NCI-H774 (cell line): ENCODE measurements at regions not wholly inside any gene's neighbourhood (a gene's known extent, or its start where the extent isn't known, plus 50 kb on each side); places are given as distances from the start of the nearest gene placed in this dataset.

Experiments
- DNase-seq: peaks from one replicate; lab custom pipeline; 2025; lab: John Stamatoyannopoulos, UW

DNA sequence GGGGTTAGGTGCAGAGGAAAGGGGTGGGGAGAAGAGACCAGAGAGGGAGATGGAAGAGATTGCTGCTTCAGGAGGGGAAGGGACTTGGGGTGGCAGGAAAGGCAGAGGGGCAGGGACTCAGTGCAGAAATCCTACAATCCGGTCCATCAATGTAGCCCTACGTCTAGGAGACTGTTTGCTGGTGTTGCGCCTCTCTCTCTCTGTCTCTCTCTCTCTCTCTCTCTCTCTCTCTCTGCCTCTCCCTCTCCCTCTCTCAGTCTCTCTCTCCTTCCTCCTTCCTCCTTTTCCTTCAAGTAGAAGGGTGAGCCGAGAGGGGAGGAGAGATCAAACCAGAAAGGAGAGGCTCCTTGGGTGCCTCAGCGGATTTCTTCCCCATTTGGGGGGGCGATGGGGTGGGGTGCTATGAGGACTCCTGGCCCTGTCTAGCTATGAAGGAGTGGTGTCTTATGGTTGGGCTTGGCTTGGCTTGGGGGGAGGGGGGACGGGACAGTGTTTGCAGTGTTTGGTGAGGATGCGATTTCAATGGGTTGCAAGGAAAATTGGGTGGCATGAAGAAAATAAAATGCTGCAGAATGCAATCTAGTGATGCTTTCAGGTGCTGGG is 181.2 kb downstream of the TBXT start:
- no peak for DNase-seq

DNA sequence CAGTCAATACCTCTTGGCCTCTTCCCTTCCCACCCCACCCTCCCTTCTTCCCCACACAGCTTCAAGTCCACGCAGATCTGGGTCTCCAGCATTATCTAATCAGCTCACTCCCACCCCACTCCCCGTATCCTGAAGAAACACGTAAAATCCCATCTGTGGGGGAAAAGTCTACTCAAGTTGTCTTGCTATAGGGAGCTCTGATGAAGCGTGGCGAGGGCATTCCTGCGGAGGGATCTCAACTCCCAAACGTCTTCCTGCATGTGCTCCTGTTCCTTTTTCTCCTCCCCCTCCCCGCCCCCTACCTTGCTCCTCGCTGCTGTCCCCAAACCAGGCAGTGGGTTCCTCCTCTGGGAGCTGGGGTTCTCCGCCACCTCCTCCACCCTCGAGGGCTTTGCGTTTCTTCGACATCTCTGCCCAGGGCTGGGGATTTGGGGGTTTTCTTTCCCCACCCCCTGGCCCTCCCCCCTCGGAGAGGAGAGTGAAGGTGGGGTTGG is 181.8 kb downstream of the TBXT start:
- no peak for DNase-seq

DNA sequence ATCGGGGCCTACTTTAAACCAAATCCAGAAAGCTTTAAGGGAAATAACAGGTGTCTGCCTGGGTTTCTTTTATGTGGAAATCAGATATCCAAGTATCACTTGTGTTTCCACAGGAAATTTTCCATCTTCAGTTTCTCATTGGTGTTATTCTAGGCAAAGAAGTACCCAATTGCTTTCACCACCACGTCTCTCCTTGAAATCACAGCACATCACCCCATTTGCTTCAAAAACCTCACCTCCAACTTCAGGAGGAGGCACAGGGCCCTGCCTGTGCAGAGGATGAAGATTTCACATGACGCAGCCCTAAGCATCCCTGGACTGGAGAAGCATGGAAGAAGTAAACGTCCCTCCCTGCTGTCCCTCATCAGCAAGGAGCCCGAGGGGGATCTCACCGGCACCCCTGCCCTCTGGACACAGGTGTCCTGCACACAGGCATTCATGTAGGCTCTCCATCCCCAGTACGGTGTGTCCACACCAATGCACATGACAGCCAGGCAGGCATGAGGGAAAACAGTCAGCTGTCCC is 182.3 kb downstream of the TBXT start:
- no peak for DNase-seq

DNA sequence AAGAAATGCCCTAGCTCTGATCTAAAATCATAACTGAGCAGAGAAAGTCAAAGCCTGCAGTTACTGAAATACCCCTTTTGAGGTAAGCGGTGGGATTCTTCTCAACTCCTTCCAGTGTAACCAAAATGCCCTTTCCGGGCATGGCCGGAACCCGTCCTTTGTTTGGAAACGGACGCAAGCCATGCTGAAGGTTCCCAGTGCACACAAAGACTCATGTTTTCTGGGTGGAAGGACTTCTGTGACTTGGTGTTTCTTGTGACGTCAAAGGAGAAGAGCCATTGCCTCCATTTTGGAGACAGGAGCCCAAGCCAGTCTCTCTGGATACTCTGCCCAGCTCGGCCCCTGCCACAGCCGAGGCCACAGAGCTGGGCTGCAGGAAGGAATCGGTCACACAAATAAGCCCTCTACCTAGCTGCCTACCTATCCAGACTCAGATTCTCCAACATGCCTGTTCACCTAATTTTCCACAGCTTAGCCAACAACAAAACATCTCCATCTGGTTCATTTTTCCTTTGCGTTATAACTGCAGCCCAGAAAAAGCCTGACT is 182.8 kb downstream of the TBXT start:
- DNase-seq: no peak

DNA sequence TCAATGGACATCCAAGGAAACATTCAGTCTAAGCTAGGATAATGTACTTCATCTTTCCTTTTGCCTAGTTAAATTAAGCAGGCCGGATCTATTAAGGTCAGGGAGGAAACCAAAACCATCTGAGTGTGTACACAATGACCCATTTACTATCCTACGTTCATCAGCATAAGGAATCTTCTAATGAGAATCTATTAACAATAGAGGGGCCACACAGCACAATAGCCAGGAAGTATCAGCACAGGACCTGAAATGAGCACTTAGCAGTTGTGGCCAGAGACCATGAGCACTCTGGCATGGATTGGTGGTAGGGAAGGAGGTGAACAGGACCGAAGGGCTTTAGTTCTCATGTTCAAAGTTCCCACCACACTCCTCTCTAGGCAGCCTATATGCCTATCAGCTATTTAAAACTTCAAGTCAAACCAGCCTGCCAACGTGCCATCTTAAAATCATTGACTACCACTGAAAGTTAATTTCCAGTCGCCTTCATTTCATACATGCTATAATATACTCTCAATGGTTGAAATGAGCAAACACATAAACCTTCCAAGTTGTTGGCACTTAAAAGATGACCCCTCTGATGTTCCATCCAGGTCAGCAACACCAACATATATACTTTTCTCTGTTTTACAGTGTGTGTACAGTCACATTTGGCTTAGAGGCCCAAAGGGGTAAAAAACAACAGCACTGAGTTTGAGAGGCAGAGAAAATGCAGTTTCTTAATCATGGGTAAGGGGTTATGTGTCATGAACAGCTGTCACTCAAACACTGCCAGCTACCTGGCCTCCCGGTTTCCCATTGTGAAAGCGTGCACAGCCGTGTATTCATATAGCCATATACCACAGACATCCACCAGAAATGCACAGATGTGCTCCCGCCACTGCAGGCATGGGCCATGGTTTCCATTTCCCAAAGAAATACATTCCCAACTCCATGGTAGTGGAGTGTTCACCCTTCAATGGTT is 184.3 kb downstream of the TBXT start:
- no peak for DNase-seq

DNA sequence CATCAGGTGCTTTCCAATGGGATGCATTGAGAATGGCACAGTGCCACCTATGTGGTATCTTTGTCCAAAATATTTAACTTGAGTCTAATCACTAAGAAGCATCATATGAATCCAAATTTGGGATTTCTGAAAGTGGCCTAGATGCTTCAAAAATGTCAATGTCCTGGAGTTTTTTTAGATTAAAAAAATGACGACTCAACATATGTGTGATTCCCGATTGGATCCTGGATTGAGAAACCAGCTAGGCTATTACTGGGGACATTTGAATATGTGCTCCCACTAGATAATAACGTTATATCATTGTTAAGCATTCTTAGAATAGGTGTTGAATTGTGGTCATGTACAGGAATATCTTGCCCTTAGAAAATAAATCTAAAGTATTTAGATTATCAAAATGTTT is 189.2 kb downstream of the TBXT start:
- DNase-seq: no peak

DNA sequence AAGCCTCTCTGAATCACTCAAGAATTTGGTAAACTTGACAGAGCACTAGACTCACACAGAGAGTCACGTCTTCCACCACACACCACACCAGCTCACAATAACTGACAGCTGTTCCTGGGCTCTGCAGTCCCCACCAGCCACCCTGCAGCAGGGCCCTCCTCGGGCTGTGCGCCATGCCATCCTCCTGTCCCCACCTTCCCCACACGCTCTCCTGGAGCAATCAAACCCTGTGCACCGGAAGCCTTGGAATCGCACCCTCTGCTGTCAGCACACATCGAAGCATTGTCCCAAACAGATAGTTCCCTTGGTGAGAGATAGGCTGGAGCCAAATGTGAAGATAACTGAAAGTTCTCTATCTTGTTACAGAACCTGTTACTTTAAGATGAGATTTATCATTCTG is 191.0 kb downstream of the TBXT start:
- no peak for DNase-seq

DNA sequence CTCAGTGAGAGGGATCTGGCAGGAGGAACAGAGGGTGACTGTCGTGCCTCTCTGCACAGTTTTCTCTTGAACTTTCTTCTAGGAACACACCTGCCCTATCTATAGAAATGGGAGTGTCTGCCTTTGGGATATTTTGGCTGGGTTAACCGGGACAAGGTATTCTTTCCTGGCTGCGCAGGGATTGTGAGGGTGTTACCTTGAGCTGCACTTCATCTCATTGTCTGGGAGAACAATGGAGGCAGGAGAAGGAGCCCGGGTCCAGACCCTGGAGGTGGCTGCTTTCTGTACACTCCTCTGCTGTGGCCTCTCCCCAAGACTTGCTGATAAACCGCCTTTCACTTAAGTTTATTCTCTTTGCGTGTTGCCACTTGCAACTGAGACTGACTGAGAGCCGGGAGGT is 192.8 kb downstream of the TBXT start:
- no peak for DNase-seq

DNA sequence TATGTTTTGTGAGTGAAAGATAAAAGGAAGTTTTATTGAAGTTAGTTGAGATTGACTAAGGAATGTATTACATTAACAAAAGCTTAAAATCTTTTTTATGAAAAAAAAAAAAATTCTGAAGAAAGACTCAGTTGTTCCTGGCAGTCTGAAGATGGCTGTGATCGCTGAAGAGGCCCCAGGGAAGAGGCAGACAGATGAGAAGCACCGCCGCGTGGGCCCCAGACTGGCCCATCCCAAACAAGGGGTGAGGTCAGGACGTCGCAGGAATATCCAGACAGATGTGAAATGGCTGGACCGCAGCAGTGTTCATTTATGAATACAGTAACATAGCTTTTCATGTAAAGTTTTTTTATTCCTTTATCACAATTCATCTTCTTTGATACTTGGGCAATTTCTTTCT is 194.2 kb downstream of the TBXT start:
- no peak for DNase-seq

DNA sequence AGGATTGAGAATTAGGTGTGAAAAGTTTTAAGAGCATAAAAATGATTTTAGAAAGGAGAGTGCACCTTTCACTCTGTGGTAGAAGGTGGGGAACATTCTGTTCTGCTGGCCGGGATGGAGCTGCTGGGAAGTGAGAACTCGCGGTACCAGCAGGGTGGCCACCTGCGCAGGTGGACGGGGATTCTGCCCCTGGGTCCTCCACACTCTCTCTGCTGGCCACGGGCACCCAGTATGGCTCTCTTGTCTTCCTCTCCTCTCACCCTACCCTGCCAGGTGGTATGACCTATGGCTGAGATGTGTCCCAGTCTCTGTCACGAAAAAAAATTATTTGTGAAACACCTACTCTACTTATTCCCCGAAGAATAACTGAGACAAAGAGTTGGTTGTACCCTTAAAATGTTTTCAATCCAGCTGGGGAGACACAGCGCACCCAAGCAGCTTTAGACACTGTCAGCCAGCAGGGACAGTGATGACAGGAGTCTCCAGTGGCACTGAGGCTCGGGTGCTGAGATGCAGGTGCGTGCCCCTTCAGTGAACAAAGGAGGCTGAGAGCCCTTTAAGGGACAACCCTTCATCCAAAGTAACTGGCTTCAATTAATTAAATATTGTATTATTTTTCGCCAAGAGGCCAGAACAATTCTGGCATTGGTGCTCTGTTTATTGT is 195.4 kb downstream of the TBXT start:
- DNase-seq: no peak

DNA sequence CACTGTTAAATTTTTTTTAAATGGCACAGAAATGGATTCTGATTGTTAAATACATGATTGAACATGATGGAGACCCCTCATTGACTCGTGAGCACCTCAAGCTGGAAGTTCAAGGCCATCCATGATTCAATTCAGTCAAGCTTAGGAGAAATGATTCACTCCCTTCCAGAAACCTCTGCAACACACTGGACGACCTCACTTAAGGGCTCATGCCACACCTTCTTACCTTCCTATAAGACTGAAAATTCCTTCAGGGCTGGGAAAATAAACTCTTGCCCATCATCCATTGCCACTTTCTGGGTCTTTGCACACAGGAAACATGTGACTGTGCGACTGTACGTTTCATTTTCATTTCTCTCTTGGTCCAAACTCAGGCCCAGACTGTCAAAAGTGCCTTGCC is 196.4 kb downstream of the TBXT start:
- DNase-seq: no peak

DNA sequence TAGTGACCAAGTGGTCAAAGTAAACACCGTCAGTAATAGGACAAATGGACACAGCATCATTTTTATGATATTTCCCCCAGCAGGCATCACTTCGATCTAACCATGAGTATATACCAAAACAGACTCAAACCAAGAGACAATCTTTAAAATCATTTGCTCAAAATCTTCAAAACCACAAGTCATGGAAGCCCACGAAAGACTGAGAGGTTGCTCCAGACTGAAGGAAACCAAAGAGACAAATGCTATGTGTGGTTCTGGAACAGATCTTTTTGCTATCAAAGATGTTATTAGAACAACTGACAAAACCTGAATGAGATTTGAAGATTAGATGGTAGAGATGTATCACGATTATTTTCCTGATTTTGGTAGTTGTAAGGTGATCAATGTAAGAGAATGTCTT is 197.7 kb downstream of the TBXT start:
- no peak for DNase-seq

DNA sequence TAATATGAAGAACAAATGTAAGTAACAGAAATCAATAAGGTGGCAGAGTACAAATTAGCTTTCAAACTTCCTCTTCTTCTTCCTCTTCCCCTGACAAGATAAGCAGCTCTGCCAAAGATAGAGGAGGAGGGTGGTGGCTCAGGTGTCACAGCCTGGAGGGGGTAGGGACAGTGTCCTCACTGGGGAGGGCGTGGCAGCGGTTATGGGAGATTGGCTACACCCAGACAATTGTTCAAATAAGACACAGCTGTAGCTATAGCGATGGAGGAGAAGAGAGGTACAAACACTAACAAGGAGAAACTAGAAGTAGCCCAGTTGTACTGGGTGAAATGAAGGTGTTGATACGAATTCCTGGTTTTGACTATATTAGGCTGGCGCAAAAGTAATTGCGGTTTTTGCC is 198.5 kb downstream of the TBXT start:
- DNase-seq: no peak

DNA sequence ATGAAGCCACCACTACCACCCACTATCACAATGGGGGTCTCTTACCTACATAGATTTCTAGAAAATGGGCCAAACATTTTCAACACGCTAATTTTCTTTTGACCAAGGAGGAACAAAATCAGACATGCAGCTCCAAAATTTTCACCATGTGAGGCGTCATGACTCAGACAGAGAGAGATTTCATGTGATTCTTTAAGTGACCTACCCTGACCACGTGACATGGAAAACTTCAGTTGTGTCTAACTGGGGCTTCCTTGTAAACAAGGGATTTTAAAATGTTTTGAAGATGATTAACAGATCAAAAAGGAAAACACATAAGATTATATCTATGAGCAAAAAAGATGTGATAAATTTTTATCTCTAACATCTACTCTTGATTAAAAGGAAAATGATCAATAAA is 199.2 kb downstream of the TBXT start:
- DNase-seq: no peak

DNA sequence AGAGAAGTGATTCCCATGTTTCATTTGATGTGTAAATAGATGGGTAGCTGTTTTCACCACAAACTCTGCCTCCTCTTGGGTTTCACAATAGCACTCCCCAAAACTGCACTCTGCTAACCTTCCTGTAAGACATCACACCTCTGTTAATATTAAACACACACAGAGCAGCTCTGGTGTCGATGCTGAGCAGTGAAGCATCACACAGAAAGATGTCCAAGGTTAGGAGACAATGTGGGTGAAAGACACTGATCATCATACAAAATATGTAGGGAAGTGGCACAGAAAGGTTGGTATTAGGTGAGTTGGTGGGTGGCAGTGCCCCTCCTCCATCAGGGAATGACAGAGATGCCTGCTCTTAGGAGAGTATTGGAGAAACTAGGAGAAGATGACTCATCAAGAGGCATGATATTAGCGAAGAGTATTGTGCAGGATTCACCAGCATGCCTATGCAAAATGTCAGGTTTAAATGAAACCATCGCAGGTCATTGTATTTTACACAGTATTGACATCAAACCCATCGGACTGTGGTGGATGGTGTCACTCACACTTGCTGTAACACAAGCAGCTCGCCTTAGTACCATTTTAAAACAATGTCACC is 199.7 kb downstream of the TBXT start:
- DNase-seq: no peak

DNA sequence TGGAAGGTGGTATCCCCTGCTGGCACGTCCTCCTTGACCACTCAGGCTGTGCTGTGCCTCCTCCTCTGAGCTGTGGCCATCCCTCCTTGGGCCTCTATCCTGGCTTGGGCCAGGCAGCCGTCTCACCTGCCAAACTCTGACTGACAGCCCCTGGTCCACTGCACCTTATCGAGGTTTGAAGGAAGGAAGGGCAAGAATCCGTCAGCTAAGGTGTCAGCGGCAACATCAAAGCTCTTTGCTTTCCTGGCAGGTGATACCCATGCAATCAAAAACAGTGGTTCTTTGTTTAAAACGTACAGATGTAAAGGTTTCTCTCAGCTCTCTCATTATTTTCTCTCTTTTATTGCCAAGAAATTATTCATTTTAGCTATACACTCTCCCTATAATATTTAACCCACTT is 203.9 kb downstream of the TBXT start:
- DNase-seq: no peak

DNA sequence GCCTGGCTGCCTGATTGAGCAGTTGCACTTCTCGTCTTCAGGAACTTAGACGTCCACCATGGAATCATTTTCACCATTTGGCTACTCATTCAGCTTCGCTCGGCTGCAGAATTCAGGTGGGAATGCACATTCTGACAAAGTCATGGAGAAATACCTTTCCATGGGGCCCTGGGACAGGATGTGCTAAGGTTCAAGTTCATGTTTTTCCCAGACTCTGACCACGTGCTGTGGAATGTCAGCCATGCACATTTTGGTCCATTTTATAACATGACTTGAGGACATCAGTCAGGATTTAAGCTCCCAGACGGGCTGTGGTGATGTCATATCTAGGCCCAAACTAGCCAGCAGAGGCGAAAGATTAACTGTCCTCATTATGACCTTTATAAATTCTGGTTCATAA is 205.3 kb downstream of the TBXT start:
- DNase-seq: no peak

DNA sequence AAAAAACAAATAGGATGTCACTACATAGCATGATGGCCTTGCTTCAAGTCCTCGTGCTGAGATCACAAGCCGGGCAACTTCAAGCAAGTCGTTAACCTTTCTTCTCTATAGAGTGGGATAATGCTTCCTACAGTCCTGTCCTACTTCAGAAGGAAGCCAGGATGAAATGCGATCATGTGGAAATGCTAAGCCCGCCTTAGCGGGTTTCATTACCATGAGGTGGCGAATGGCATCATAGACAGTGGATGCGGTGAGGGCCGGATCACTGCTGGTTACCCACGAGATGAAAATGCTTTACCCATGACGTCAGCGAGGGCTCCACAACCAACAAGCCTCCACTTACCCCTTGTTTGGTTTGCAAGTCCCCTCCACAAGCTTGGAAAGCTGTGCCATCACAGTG is 206.4 kb downstream of the TBXT start:
- no peak for DNase-seq

DNA sequence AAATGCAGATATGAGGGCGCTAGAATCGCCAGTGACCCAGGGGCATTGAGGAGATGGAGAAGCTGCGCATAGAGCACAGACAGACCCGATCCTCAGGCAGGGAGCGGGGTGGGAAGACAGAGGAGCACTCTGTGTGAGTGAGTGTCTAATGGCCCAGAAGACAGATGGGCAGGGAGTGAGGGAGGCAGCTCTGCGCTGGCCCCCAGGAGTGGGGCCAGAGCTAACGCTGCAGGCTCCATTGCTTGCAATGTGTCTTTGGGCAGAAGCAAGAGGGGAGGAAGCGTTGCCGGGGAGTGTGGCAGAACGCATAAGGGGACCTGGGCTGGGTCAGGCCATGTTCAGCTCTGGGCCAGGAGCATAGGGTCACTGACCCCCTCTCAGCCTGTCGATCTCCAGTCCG is 207.0 kb downstream of the TBXT start:
- no peak for DNase-seq

DNA sequence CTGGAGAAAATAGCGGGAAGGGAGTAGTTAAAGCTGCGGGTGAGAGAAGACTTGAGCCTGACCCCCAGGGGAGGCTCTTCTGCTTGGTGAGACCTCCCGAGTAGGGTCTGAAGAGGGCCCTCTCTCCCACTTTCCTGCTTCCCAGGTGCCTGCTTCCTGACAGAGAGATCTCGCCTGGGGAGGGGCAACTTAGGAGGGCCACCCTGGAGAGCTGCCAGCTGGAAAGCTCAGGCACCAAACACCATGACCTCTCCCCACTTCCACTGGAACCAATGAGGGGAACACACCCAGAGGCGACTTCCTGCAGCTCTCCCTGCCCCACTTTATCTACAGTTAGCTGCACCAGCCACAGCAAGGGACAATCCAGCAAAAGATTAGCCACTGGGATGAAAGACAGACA is 208.0 kb downstream of the TBXT start:
- DNase-seq: no peak

DNA sequence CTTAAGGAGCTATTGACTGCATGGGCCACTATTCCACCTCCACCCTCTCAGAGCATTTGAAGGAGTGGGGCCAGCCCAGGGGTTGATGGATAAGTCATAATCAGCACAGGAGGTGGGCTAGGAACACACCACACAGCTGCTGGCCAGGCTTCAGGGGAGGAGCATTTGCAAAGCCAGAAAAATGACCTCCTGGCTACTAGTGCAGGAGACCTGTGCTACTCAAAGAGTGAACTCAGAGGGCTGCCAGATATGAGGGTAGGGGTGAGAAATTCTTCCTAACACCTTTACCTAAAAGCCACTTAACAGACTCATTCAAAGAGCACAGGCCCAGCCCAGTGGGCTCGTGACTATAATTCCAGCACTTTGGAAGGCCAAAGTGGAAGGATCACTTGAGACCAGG is 210.8 kb downstream of the TBXT start:
- DNase-seq: no peak

DNA sequence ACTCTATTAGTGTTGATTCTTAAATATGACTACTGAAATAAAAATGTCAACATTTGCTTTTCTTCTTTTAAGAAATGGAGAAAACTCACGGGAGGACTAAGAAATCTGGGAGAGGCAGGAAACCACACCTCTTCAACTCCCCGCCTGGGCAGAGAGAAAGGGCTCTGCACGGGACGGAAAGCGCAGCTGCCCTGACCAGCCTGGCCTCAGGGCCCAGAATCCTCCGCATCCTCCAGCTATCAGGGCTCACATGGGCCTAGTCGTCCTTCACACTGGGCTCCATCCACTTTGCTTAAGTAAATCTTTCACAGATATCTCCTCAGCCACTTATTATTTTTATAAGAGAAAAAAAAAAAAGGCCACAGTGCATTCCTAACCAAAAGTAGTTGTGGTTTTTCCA is 215.1 kb downstream of the TBXT start:
- DNase-seq: no peak
